Ishikawa (cell line): ENCODE measurements at regions not wholly inside any gene's neighbourhood (a gene's known extent, or its start where the extent isn't known, plus 50 kb on each side); places are given as distances from the start of the nearest gene placed in this dataset.

Experiments
- EGR1 ChIP-seq: IDR thresholded peaks from 2 replicates; pipeline ENCODE4 v1.6.1; 2012
- EP300 ChIP-seq: IDR thresholded peaks from 2 replicates; pipeline ENCODE4 v1.6.1; 2012; ENCODE audit warnings: borderline replicate concordance
- FOXM1 ChIP-seq: IDR thresholded peaks from 2 replicates; pipeline ENCODE4 v1.6.1; 2012; ENCODE audit warnings: low read depth, borderline replicate concordance
- TEAD4 ChIP-seq: IDR thresholded peaks from 2 replicates; pipeline ENCODE4 v1.6.1; 2012

DNA sequence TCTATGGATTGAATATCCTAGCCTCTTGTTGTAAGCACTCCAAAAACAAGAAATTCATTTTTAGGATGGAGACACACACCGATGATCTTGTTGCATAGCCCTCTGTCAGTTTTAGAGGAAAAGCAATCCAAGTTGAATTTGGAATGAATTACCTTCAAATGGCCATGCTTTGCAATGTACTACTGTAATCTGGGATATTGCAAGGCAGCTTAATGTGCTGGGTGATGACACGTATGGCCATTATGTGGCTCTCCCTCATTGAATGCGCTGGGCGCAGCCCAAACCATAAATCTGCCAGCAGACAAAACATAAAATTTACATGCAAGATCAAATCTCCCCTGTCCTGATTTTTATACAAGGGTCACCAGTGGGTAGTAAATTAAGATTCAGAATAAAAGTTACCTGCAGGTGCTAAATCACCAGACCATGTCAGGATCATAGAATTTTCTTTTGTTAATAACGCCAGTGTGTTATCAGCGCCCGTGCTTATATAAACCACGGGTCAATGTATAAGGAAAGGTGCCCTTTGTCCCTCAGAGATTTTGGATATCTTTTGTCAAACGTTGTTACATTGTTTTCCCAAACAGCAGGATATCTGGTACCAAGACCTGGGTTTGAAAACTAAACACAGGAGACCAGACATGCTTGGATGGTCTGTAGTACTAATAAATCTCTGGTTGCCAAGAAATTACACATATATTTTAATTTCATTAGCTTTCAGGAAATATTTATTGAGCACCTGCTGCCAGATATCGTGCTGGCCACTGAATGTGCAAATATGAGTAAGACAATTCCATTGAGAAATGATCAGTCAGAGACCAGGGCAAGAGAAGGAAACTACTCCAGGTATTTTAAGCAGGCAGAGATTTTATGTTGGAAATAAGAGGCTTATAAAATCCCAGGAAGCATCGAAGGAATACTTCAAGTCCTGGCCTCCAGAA lies 237.1 kb downstream of the EBLN2 start:
- TF ChIP-seq TEAD4: no peak
- no peak for TF ChIP-seq FOXM1
- TF ChIP-seq EP300: no peak
- TF ChIP-seq EGR1: no peak
